ENCODE measurements at regions not wholly inside any gene's neighbourhood (a gene's known extent, or its start where the extent isn't known, plus 50 kb on each side); places are given as distances from the start of the nearest gene placed in this dataset.

GRCh38 chr11:92727123-92727522, 242.3 kb upstream of the MTNR1B start (continued):
- no peak for TF ChIP-seq SIN3A (conservative IDR thresholded peaks at IDR 0.05 in 1 of 2, IDR thresholded peaks at IDR 0.05 in 1 of 2; ENCODE audit: low read depth in 1 of 2, low read length in 2 of 2)
- no peak for TF ChIP-seq YY1 (IDR thresholded peaks at IDR 0.05; ENCODE audit: low read depth, low read length)
- TF ChIP-seq POLR2A (IDR thresholded peaks at IDR 0.05; ENCODE audit: control extremely low read depth in 1 of 2, low read depth in 2 of 2, low read length in 2 of 2), result no peak
- no peak for TF ChIP-seq RAD21 (IDR thresholded peaks at IDR 0.05 in 1 of 2, conservative IDR thresholded peaks at IDR 0.05 in 1 of 2; ENCODE audit: low read depth in 2 of 2, low read length in 2 of 2)
- TF ChIP-seq GABPA (IDR thresholded peaks at IDR 0.05; ENCODE audit: borderline replicate concordance, insufficient read depth, low read length), result no peak
- no peak for TF ChIP-seq EP300 (IDR thresholded peaks at IDR 0.05; ENCODE audit: borderline replicate concordance in 1 of 2, low read depth in 2 of 2, low read length in 2 of 2)
